Breast epithelium (tissue), 4 donors: ENCODE measurements at regions not wholly inside any gene's neighbourhood (a gene's known extent, or its start where the extent isn't known, plus 50 kb on each side); places are given as distances from the start of the nearest gene placed in this dataset.

Source experiments
- DNase-seq, 2 donors: peaks; one replicate each; pipeline ENCODE4 v3.0.0-alpha.2; 2019; ENCODE audit warnings: low spot score in 2 of 2
- H3K27ac ChIP-seq, 2 donors: fragments of 200-600 bp; sonication (generic) in 1 of 2; one replicate each; pipeline ENCODE4 v1.5.1; 2016 to 2019; ENCODE audit warnings: mild to moderate bottlenecking in 1 of 2
- H3K27me3 ChIP-seq, 2 donors: fragments of 200-600 bp; sonication (generic) in 1 of 2; one replicate each; pipeline versions ENCODE4 v1.5.1 to v1.6.0; 2017 to 2019; ENCODE audit warnings: control low read depth in 1 of 2, mild to moderate bottlenecking in 1 of 2
- H3K36me3 ChIP-seq: fragments of 200-600 bp; one replicate; pipeline ENCODE4 v1.5.1; 2019
- H3K4me1 ChIP-seq, 2 donors: fragments of 200-600 bp; sonication (generic); one replicate each; pipeline ENCODE4 v1.5.1; 2016 to 2019; ENCODE audit warnings: control low read depth in 1 of 2
- H3K4me3 ChIP-seq, 3 donors: fragments of 200-600 bp; sonication (generic); 1 replicate in 2 of 3; 2 replicates in 1 of 3; pipeline ENCODE4 v1.5.1; 2016 to 2019; ENCODE audit warnings: mild to moderate bottlenecking in 3 of 3, moderate library complexity in 2 of 3
- H3K9me3 ChIP-seq, 2 donors: fragments of 200-600 bp; sonication (generic) in 1 of 2; one replicate each; pipeline ENCODE4 v1.5.1; 2016 to 2019; ENCODE audit warnings: control low read depth in 1 of 2
- CTCF ChIP-seq, 3 donors: fragments of 450-650 bp; IDR thresholded peaks; one replicate each; pipeline ENCODE4 v1.5.1; 2016 to 2017; ENCODE audit warnings: antibody characterized with exemption in 3 of 3, mild to moderate bottlenecking in 3 of 3, moderate library complexity in 3 of 3
- POLR2A ChIP-seq: fragments of 450-650 bp; IDR thresholded peaks from one replicate; pipeline ENCODE4 v1.6.1; 2016; ENCODE audit warnings: antibody characterized with exemption, mild to moderate bottlenecking, moderate library complexity
- POLR2AphosphoS5 ChIP-seq, 3 donors: sonication (generic); formaldehyde crosslinking; IDR thresholded peaks; one replicate each; pipeline ENCODE4 v1.6.1; 2017; ENCODE audit warnings: antibody characterized with exemption in 3 of 3
- intact Hi-C: fragments of 100-400 bp; cut with DNase I; formaldehyde crosslinking; loops from one replicate; pipeline ENCODE4 v1.15.1; 2023; ENCODE audit warnings: low total_unique reads

GRCh38 chr3:66817951-66818557, 180.1 kb upstream of the KBTBD8 start:
- intact Hi-C loops, result no loop called here
- Histone ChIP-seq H3K9me3 (no peaks in the 10 kb centered on the region), H3K27ac (no peak overlapping the region), H3K4me3 (no peak overlapping the region), H3K27me3 (no peaks in the 10 kb centered on the region), H3K4me1 (no peaks in the 10 kb centered on the region), H3K36me3 (no peaks in the 10 kb centered on the region)
- TF ChIP-seq POLR2A (no peak), CTCF (IDR thresholded peaks at IDR 0.05) (no peak), POLR2AphosphoS5 (IDR thresholded peaks at IDR 0.05) (no peak)
- DNase-seq, result no peak

GRCh38 chr3:66819993-66820501, 178.1 kb upstream of the KBTBD8 start:
- no peak for TF ChIP-seq CTCF (IDR thresholded peaks at IDR 0.05)
- TF ChIP-seq POLR2AphosphoS5 (IDR thresholded peaks at IDR 0.05), result no peak
- no peak for TF ChIP-seq POLR2A
- no peak for DNase-seq
- H3K4me1 ChIP-seq, result no peaks in the 10 kb centered on the region
- no peak overlapping the region for H3K4me3 ChIP-seq
- peak overlapping the region in 1 of 2 donors; percentile 30 for H3K27ac ChIP-seq
- intact Hi-C loops, result no loop called here
- H3K27me3 ChIP-seq, result no peaks in the 10 kb centered on the region
- no peaks in the 10 kb centered on the region for H3K36me3 ChIP-seq
- no peaks in the 10 kb centered on the region for H3K9me3 ChIP-seq

- intact Hi-C loops, result no loop called here
- DNase-seq, result peak; percentile 61 to 78
- Histone ChIP-seq H3K4me1 (no peaks in the 10 kb centered on the region), H3K9me3 (no peaks in the 10 kb centered on the region), H3K4me3 (no peak overlapping the region), H3K36me3 (no peaks in the 10 kb centered on the region), H3K27me3 (no peaks in the 10 kb centered on the region), H3K27ac (no peak overlapping the region)
- TF ChIP-seq CTCF (IDR thresholded peaks at IDR 0.05), result peak; percentile 69 to 83 (median 78)
- no peak for TF ChIP-seq POLR2A
- no peak for TF ChIP-seq POLR2AphosphoS5 (IDR thresholded peaks at IDR 0.05)
These were observed 175.7 kb upstream of the KBTBD8 start for GRCh38 chr3:66822186-66823008.

- Histone ChIP-seq H3K4me1 (no peaks in the 10 kb centered on the region), H3K4me3 (no peak overlapping the region), H3K9me3 (no peaks in the 10 kb centered on the region), H3K27me3 (no peaks in the 10 kb centered on the region), H3K36me3 (no peaks in the 10 kb centered on the region), H3K27ac (no peak overlapping the region)
- DNase-seq, result no peak
- intact Hi-C loops, result no loop called here
- TF ChIP-seq POLR2AphosphoS5 (IDR thresholded peaks at IDR 0.05) (no peak), CTCF (IDR thresholded peaks at IDR 0.05) (no peak), POLR2A (no peak)
These were observed 175.1 kb upstream of the KBTBD8 start for GRCh38 chr3:66823009-66823397.

- Histone ChIP-seq H3K27me3 (no peaks in the 10 kb centered on the region), H3K27ac (no peak overlapping the region), H3K9me3 (no peaks in the 10 kb centered on the region), H3K4me3 (no peak overlapping the region), H3K36me3 (no peaks in the 10 kb centered on the region), H3K4me1 (no peaks in the 10 kb centered on the region)
- no peak for TF ChIP-seq POLR2A
- TF ChIP-seq CTCF (IDR thresholded peaks at IDR 0.05), result no peak
- TF ChIP-seq POLR2AphosphoS5 (IDR thresholded peaks at IDR 0.05), result no peak
- DNase-seq, result no peak
- intact Hi-C loops, result no loop called here
These were observed 174.6 kb upstream of the KBTBD8 start for GRCh38 chr3:66823532-66823931.
